Right lobe of liver (tissue), 4 donors: ENCODE measurements at regions not wholly inside any gene's neighbourhood (a gene's known extent, or its start where the extent isn't known, plus 50 kb on each side); places are given as distances from the start of the nearest gene placed in this dataset.

ENCODE experiments used
- POLR2A ChIP-seq: fragments of 450-650 bp; IDR thresholded peaks from one replicate; pipeline ENCODE4 v1.6.1; 2017; ENCODE audit warnings: antibody characterized with exemption, mild to moderate bottlenecking
- TF ChIP-seq, protein P1 (sequence below), 4 donors: fragments of 200-600 bp in 3 of 4; fragments of 450-650 bp in 1 of 4; IDR thresholded peaks; one replicate each; pipeline versions ENCODE4 v1.5.1 to v1.8.0; 2016 to 2022; ENCODE audit warnings: antibody characterized with exemption in 4 of 4, mild to moderate bottlenecking in 2 of 4
- donor health status: DM: no; HTN: no; CAD: no.
- donor health status: DM: no; HTN: no; CAD: no.
- donor health status: DM: no; HTN: yes; CAD: no.

DNA sequence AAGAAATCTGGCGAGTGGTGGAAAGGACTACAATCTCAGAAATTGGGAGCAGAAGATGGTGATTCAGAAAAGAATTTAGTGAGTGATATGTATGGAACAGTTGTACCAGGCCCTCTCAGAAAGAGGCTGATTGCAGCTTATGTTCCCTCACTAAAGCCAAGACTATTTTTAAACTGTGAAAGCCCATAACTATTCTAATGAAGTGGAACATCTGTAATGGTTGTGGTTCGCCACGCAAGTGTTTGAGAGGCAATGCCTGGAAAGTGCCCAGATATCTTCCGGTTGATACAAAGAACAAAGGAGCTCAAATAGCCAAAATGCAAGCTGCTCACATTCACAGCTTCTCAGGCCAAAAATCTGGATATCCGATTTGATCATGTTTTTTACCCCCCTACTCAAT, 1250.7 kb downstream of the RAPGEF2 start:
- TF ChIP-seq POLR2A: no peak
- TF ChIP-seq, protein P1, sequence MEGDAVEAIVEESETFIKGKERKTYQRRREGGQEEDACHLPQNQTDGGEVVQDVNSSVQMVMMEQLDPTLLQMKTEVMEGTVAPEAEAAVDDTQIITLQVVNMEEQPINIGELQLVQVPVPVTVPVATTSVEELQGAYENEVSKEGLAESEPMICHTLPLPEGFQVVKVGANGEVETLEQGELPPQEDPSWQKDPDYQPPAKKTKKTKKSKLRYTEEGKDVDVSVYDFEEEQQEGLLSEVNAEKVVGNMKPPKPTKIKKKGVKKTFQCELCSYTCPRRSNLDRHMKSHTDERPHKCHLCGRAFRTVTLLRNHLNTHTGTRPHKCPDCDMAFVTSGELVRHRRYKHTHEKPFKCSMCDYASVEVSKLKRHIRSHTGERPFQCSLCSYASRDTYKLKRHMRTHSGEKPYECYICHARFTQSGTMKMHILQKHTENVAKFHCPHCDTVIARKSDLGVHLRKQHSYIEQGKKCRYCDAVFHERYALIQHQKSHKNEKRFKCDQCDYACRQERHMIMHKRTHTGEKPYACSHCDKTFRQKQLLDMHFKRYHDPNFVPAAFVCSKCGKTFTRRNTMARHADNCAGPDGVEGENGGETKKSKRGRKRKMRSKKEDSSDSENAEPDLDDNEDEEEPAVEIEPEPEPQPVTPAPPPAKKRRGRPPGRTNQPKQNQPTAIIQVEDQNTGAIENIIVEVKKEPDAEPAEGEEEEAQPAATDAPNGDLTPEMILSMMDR (IDR thresholded peaks at IDR 0.05): no peak
